SK-N-SH (cell line): ENCODE measurements at regions not wholly inside any gene's neighbourhood (a gene's known extent, or its start where the extent isn't known, plus 50 kb on each side); places are given as distances from the start of the nearest gene placed in this dataset.

Experiments
- EP300 ChIP-seq, 2 experiments: IDR thresholded peaks; 2 replicates each; pipeline versions ENCODE4 v1.4.0 to v1.6.1; 2012; ENCODE audit warnings: borderline replicate concordance in 1 of 2, low read depth in 1 of 2, low read length in 1 of 2
- EZH2phosphoT487 ChIP-seq: fragments of 200-600 bp; sonication (generic); IDR thresholded peaks from 2 replicates; pipeline ENCODE4 v1.6.1; 2017; ENCODE audit warnings: low read depth, mixed run types, mild to moderate bottlenecking, antibody characterized with exemption, moderate library complexity, borderline replicate concordance
- MAX ChIP-seq: IDR thresholded peaks from 2 replicates; pipeline ENCODE4 v1.4.0; 2012; ENCODE audit warnings: low read depth
- POLR2AphosphoS5 ChIP-seq: IDR thresholded peaks from 2 replicates; pipeline ENCODE4 v1.6.1; 2012; ENCODE audit warnings: low read depth, low read length
- TAF1 ChIP-seq: IDR thresholded peaks from 2 replicates; pipeline ENCODE4 v1.6.1; 2012; ENCODE audit warnings: low read depth, mild to moderate bottlenecking, low read length, moderate library complexity, borderline replicate concordance
- USF1 ChIP-seq: IDR thresholded peaks from 2 replicates; pipeline ENCODE4 v1.4.0; 2012; ENCODE audit warnings: low read depth, borderline replicate concordance
- USF2 ChIP-seq: fragments of 150-350 bp; IDR thresholded peaks from 2 replicates; pipeline ENCODE4 v1.6.1; 2017; ENCODE audit warnings: antibody characterized with exemption, low read length, low read depth, borderline replicate concordance
- YY1 ChIP-seq: IDR thresholded peaks from 2 replicates; pipeline ENCODE4 v1.4.0; 2012; ENCODE audit warnings: low read depth, mild to moderate bottlenecking
- ZBTB33 ChIP-seq: IDR thresholded peaks from 2 replicates; pipeline ENCODE4 v1.4.0; 2012; ENCODE audit warnings: low read depth, borderline replicate concordance
- TF ChIP-seq, protein P1 (sequence below): fragments of 200-600 bp; sonication (generic); IDR thresholded peaks from 2 replicates; pipeline ENCODE4 v1.6.1; 2017; ENCODE audit warnings: antibody characterized with exemption, mild to moderate bottlenecking, moderate library complexity
- TF ChIP-seq, protein P2 (sequence below): fragments of 150-350 bp; IDR thresholded peaks from 2 replicates; pipeline ENCODE4 v1.6.1; 2016; ENCODE audit warnings: mild to moderate bottlenecking, low read depth, low read length
- TF ChIP-seq, protein P3 (sequence below): IDR thresholded peaks from 2 replicates; pipeline ENCODE4 v1.6.1; 2012; ENCODE audit warnings: mild to moderate bottlenecking, low read depth, low read length, moderate library complexity

GRCh38 chr21:20301395-20301794 lies 696.8 kb upstream of the NCAM2 start:
- TF ChIP-seq, protein P1, sequence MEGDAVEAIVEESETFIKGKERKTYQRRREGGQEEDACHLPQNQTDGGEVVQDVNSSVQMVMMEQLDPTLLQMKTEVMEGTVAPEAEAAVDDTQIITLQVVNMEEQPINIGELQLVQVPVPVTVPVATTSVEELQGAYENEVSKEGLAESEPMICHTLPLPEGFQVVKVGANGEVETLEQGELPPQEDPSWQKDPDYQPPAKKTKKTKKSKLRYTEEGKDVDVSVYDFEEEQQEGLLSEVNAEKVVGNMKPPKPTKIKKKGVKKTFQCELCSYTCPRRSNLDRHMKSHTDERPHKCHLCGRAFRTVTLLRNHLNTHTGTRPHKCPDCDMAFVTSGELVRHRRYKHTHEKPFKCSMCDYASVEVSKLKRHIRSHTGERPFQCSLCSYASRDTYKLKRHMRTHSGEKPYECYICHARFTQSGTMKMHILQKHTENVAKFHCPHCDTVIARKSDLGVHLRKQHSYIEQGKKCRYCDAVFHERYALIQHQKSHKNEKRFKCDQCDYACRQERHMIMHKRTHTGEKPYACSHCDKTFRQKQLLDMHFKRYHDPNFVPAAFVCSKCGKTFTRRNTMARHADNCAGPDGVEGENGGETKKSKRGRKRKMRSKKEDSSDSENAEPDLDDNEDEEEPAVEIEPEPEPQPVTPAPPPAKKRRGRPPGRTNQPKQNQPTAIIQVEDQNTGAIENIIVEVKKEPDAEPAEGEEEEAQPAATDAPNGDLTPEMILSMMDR, result no peak
- TF ChIP-seq, protein P2, sequence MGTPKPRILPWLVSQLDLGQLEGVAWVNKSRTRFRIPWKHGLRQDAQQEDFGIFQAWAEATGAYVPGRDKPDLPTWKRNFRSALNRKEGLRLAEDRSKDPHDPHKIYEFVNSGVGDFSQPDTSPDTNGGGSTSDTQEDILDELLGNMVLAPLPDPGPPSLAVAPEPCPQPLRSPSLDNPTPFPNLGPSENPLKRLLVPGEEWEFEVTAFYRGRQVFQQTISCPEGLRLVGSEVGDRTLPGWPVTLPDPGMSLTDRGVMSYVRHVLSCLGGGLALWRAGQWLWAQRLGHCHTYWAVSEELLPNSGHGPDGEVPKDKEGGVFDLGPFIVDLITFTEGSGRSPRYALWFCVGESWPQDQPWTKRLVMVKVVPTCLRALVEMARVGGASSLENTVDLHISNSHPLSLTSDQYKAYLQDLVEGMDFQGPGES, result no peak
- TF ChIP-seq, protein P3, sequence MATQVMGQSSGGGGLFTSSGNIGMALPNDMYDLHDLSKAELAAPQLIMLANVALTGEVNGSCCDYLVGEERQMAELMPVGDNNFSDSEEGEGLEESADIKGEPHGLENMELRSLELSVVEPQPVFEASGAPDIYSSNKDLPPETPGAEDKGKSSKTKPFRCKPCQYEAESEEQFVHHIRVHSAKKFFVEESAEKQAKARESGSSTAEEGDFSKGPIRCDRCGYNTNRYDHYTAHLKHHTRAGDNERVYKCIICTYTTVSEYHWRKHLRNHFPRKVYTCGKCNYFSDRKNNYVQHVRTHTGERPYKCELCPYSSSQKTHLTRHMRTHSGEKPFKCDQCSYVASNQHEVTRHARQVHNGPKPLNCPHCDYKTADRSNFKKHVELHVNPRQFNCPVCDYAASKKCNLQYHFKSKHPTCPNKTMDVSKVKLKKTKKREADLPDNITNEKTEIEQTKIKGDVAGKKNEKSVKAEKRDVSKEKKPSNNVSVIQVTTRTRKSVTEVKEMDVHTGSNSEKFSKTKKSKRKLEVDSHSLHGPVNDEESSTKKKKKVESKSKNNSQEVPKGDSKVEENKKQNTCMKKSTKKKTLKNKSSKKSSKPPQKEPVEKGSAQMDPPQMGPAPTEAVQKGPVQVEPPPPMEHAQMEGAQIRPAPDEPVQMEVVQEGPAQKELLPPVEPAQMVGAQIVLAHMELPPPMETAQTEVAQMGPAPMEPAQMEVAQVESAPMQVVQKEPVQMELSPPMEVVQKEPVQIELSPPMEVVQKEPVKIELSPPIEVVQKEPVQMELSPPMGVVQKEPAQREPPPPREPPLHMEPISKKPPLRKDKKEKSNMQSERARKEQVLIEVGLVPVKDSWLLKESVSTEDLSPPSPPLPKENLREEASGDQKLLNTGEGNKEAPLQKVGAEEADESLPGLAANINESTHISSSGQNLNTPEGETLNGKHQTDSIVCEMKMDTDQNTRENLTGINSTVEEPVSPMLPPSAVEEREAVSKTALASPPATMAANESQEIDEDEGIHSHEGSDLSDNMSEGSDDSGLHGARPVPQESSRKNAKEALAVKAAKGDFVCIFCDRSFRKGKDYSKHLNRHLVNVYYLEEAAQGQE, result no peak
- TF ChIP-seq EZH2phosphoT487 (no peak), POLR2AphosphoS5 (no peak), YY1 (no peak), MAX (no peak), USF2 (no peak), ZBTB33 (no peak), USF1 (no peak), EP300 (IDR thresholded peaks at IDR 0.05; ENCODE audit: borderline replicate concordance in 1 of 2, low read depth in 1 of 2, low read length in 1 of 2) (no peak), TAF1 (no peak)
